HepG2 (cell line): ENCODE measurements at regions not wholly inside any gene's neighbourhood (a gene's known extent, or its start where the extent isn't known, plus 50 kb on each side); places are given as distances from the start of the nearest gene placed in this dataset.
A peak's percentile ranks its signal among the peaks of the same experiment; 100 is the strongest.

Experiments
- ATRX ChIP-seq: sonication (generic); formaldehyde crosslinking; IDR thresholded peaks from 2 replicates; pipeline ENCODE4 v1.4.0; 2020; ENCODE audit warnings: missing genetic modification reagents, borderline replicate concordance
- CBFB ChIP-seq: sonication (generic); formaldehyde crosslinking; IDR thresholded peaks from 2 replicates; pipeline ENCODE4 v1.4.0; 2020; ENCODE audit warnings: missing genetic modification reagents
- DNMT3B ChIP-seq: conservative IDR thresholded peaks from 2 replicates; pipeline ENCODE4 v1.6.1; 2016; ENCODE audit warnings: missing biosample characterization, control low read depth
- FOXK2 ChIP-seq: fragments of 450-650 bp; IDR thresholded peaks from 2 replicates; pipeline ENCODE4 v1.6.1; 2016
- KLF12 ChIP-seq: sonication (generic); formaldehyde crosslinking; IDR thresholded peaks from 2 replicates; pipeline ENCODE4 v1.4.0; 2020; ENCODE audit warnings: missing genetic modification reagents, borderline replicate concordance
- LCORL ChIP-seq, 2 experiments: fragments of 450-650 bp in 1 of 2; sonication (generic) in 1 of 2; formaldehyde crosslinking in 1 of 2; IDR thresholded peaks; 2 replicates each; pipeline versions ENCODE4 v1.5.0 to v1.6.1; 2017 to 2020; ENCODE audit warnings: antibody characterized with exemption in 1 of 2, missing genetic modification reagents in 1 of 2
- MBNL3 ChIP-seq: fragments of 250-450 bp; sonication (Bioruptor Pico); conservative IDR thresholded peaks from 2 replicates; pipeline ENCODE4 v1.8.0; 2022; ENCODE audit warnings: mild to moderate bottlenecking, inconsistent platforms
- MIXL1 ChIP-seq: IDR thresholded peaks from 2 replicates; pipeline ENCODE4 v1.6.1; 2016
- RCOR2 ChIP-seq: IDR thresholded peaks from 2 replicates; pipeline ENCODE4 v1.6.1; 2016; ENCODE audit warnings: missing biosample characterization, missing genetic modification reagents
- REL ChIP-seq: sonication (generic); formaldehyde crosslinking; conservative IDR thresholded peaks from 2 replicates; pipeline ENCODE4 v1.8.0; 2022; ENCODE audit warnings: mild to moderate bottlenecking, missing genetic modification reagents, moderate library complexity
- USF2 ChIP-seq, 2 experiments: sonication (generic) in 1 of 2; formaldehyde crosslinking in 1 of 2; IDR thresholded peaks; 2 replicates each; pipeline versions ENCODE4 v1.5.1 to v1.6.1; 2011 to 2020; ENCODE audit warnings: borderline replicate concordance in 1 of 2, low read depth in 1 of 2, low read length in 1 of 2, mild to moderate bottlenecking in 1 of 2, missing genetic modification reagents in 1 of 2, moderate library complexity in 1 of 2
- YEATS4 ChIP-seq: sonication (generic); formaldehyde crosslinking; IDR thresholded peaks from 2 replicates; pipeline ENCODE4 v1.4.0; 2020; ENCODE audit warnings: missing genetic modification reagents, borderline replicate concordance
- ZBTB7B ChIP-seq: sonication (generic); formaldehyde crosslinking; IDR thresholded peaks from 2 replicates; pipeline ENCODE4 v1.4.0; 2020; ENCODE audit warnings: missing genetic modification reagents
- ZFP62 ChIP-seq: sonication (generic); formaldehyde crosslinking; IDR thresholded peaks from 2 replicates; pipeline ENCODE4 v1.4.0; 2020; ENCODE audit warnings: missing genetic modification reagents
- ZNF512B ChIP-seq: sonication (generic); formaldehyde crosslinking; IDR thresholded peaks from 2 replicates; pipeline ENCODE4 v1.5.1; 2020; ENCODE audit warnings: missing genetic modification reagents, mild to moderate bottlenecking, borderline replicate concordance
- ZNF558 ChIP-seq: sonication (generic); formaldehyde crosslinking; IDR thresholded peaks from 2 replicates; pipeline ENCODE4 v1.9.0; 2022; ENCODE audit warnings: mild to moderate bottlenecking, missing genetic modification reagents, borderline replicate concordance
- ZNF615 ChIP-seq: sonication (generic); formaldehyde crosslinking; IDR thresholded peaks from 2 replicates; pipeline ENCODE4 v1.5.0; 2020; ENCODE audit warnings: mild to moderate bottlenecking, missing genetic modification reagents, borderline replicate concordance
- ZNF646 ChIP-seq: sonication (generic); formaldehyde crosslinking; IDR thresholded peaks from 2 replicates; pipeline ENCODE4 v1.9.0; 2021; ENCODE audit warnings: mild to moderate bottlenecking, missing genetic modification reagents

GRCh38 chr7:66535414-66536329 lies 93.0 kb upstream of the KCTD7 start (continued):
- 0 out of 2 replicates have a peak, but pooled peaks have one; percentile 74 for TF ChIP-seq ZNF512B
- TF ChIP-seq ZBTB7B = 0 out of 2 replicates have a peak, but pooled peaks have one; percentile 22
- TF ChIP-seq FOXK2 = no peak
- TF ChIP-seq CBFB (CRISPR knock-in tag) = no peak
- TF ChIP-seq LCORL (IDR thresholded peaks at IDR 0.05) = no peak
- peak; percentile 85 for TF ChIP-seq LCORL (CRISPR knock-in tag; IDR thresholded peaks at IDR 0.05)
- no peak for TF ChIP-seq ZNF558
- no peak for TF ChIP-seq REL
- TF ChIP-seq ZNF615 (CRISPR knock-in tag) = no peak
- no peak for TF ChIP-seq USF2 (IDR thresholded peaks at IDR 0.05; ENCODE audit: low read depth, low read length)
- TF ChIP-seq USF2 (CRISPR knock-in tag; IDR thresholded peaks at IDR 0.05; ENCODE audit: borderline replicate concordance) = no peak
- TF ChIP-seq DNMT3B (CRISPR knock-in tag) = no peak
- TF ChIP-seq MIXL1 (CRISPR knock-in tag) = peak; percentile 65; the same call in 1 of the 2 replicates
- no peak for TF ChIP-seq ATRX (CRISPR knock-in tag)
- TF ChIP-seq KLF12 (CRISPR knock-in tag) = no peak
- no peak for TF ChIP-seq ZNF646 (CRISPR knock-in tag)
- peak; percentile 86 for TF ChIP-seq YEATS4
- TF ChIP-seq MBNL3 (CRISPR knock-in tag) = no peak
- peak; percentile 90; the same call in 1 of the 2 replicates for TF ChIP-seq RCOR2
- no peak for TF ChIP-seq ZFP62 (CRISPR knock-in tag)
